NCI-H146 treated with DMSO at 0.1 percent for 48 hours (cell line): ENCODE measurements at regions not wholly inside any gene's neighbourhood (a gene's known extent, or its start where the extent isn't known, plus 50 kb on each side); places are given as distances from the start of the nearest gene placed in this dataset.
"Not testable (repeated sequence)": the region's sequence is repeated elsewhere in the genome, so short reads cannot be mapped to it uniquely, and the experiment has no call there.

Source experiments
- DNase-seq: peaks from one replicate; lab custom pipeline; 2025; ENCODE audit not compliant: unreplicated experiment; lab: John Stamatoyannopoulos, UW

DNA sequence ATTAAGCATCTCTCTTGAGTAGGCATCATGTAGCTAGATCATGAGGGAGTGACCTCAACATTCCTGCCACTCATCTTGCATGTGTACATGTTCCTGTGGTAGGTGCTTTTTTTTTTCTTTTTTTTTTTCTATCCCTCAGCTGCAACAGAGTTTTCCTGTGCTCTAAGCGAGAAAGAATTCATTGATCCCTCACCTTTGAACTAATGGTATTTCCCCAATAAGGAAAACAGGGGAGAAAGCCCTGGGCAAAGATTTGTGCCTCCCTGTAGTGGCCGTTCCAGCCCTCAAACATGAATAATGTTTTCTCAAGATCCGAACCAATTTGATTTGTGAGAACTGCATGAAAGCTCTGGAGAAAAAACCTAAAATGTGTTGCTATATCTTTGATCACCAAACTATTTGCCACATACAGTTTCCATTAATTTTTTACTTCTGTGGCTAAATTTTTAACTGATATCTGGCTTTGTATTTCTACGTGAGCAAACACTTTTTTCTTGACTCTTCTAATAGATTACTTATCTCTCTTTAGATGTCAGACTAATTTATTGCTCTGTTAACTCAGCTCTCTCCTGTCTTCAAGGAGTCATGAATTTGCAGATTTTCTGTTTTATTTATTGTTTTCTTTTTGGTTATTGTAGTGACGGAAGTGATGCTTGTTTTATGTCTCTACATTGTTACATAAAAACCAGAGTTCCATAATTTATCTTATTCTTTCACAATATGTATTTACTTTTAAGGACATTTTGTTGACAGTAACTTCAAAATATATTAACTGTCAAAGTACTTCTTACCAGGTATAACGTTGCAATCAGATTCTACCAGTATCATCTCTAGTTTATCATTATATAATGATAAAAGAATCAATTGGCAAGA is 1396.5 kb downstream of the OTOL1 start:
- no peak for DNase-seq

DNA sequence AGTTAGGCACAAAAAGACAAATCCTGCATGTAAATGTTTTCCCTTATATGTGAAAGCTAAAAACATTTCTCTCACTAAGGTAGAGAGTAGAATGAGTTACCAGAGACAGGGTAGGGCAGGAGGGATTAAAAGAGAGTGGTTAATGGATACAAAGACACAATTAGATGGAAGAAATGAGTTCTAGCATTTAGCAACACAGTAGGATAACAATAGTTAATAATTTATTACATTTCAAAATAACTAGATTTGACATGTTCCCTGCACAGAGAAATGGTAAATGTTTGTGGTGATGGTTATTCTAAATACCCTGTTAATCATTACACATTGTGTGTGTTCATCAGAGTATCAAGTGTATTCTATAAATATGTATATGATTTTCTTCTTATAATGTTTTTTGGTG is 1400.7 kb downstream of the OTOL1 start:
- no peak for DNase-seq

DNA sequence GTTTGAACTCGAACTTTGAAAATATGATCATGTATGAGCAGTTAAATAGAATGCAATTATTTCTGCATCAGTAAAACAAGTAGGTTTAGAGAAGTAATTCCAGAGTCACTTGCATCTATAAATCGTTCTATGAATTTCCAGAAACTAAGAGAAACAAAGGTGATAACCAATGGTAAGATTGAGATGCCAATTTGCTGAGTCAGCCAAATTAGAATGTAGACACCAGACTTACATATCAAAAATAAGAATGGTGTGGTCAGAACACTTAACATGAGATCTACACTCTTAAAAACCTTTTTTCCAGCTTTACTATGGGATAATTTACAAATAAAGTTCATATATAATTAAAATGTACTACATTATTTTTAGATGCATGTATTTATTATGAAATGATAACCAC is 1435.9 kb downstream of the OTOL1 start:
- no peak for DNase-seq

- DNase-seq: no peak
Measured at GRCh38 chr3:162933656-162934055, 1437.0 kb downstream of the OTOL1 start.

- no peak for DNase-seq
Measured at GRCh38 chr3:162936706-162937105, 1440.1 kb downstream of the OTOL1 start.

- DNase-seq: no peak
Measured at GRCh38 chr3:162938083-162938482, 1441.5 kb downstream of the OTOL1 start.

- no peak for DNase-seq
Measured at GRCh38 chr3:162945626-162946025, 1449.0 kb downstream of the OTOL1 start.

GRCh38 chr3:162956711-162957110 is 1460.1 kb downstream of the OTOL1 start:
- DNase-seq: no peak

- no peak for DNase-seq
Measured at GRCh38 chr3:162960269-162960668, 1463.7 kb downstream of the OTOL1 start.

DNA sequence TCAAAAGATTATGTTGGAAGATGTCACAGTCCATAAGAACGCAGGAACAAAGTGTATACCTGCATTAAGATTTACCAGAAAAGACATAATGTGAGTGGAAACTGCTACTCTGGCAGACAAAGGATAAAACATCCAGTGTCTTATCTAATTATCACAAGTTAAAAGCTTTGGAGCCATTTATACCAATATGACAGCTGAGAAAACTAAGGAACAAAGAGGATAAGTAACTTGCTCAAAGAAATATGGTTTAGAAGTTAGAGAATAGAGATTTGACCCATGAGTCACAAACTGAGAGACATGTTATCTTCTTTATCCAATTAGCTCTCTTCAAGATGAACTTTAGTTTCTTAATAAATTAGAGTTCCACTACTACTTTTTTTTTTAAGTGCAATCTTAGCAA is 1473.7 kb downstream of the OTOL1 start:
- DNase-seq: no peak

- no peak for DNase-seq
Measured at GRCh38 chr3:162971715-162972114, 1475.1 kb downstream of the OTOL1 start.

DNA sequence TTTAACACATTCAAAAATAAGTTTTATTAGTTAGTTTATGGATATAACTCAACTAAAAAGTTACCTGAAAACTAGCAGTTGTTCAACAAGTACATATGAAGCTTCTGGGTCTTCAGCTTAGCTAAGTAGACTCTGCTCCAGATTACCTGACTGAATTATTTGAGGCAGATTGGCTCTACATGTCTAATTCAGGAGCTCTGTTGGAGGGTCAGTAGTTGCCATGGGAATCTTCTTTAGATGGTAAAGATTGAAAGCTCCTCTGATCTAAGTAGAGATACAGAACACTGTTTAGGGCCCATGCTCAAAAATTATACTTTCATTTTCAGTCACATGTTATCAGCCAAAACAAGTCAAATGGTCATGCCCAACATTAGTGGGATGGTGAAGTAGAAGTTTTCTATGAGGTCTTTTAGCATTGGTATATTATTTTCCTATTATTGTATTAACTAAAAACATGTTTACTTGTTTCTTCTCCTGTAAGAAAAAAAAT is 1476.9 kb downstream of the OTOL1 start:
- no peak for DNase-seq

GRCh38 chr3:162978136-162978535 is 1481.5 kb downstream of the OTOL1 start:
- DNase-seq: no peak

DNA sequence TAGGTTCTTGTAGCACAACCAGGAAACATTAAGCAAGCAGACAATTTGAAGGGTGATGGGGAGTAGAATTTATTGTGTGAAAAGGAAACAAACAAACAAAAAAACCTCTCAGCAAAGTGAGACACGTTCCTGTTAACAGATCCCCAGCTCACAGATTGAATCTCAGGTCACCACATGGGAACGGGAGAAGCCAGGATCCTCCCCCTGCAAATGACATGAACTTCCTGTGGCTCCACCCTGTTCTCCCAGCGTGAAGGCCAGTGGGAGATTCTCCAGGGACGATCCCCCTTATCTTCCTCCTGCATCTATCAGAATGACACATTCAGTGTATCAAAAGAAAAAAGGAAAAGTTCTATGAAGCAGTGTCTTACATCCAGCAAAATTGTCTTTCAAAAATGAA is 1488.1 kb downstream of the OTOL1 start:
- no peak for DNase-seq

- DNase-seq: not testable (repeated sequence)
Measured at GRCh38 chr3:162987085-162987794, 1490.6 kb downstream of the OTOL1 start.

GRCh38 chr3:162992741-162993140 is 1496.1 kb downstream of the OTOL1 start:
- no peak for DNase-seq

- DNase-seq: no peak
Measured at GRCh38 chr3:162994165-162994564, 1497.6 kb downstream of the OTOL1 start.

DNA sequence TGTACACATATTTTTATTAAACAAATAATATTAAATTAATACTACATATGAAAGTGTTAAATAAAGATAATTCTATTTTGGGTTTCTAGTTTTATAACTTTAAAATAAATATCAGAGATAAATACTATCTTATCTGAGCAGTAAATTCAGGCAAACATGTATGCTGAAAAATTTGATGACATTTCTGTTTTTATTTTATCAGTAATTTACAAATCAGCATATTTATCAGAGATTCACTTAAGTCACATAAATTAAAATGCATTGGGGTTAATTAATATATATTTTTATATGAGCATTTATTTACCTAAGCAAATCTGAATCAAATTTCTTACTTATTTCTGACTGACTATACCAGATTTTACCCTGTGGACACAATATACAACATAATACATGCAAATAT is 1499.8 kb downstream of the OTOL1 start:
- DNase-seq: no peak

- no peak for DNase-seq
Measured at GRCh38 chr3:162998205-162998604, 1501.6 kb downstream of the OTOL1 start.

DNA sequence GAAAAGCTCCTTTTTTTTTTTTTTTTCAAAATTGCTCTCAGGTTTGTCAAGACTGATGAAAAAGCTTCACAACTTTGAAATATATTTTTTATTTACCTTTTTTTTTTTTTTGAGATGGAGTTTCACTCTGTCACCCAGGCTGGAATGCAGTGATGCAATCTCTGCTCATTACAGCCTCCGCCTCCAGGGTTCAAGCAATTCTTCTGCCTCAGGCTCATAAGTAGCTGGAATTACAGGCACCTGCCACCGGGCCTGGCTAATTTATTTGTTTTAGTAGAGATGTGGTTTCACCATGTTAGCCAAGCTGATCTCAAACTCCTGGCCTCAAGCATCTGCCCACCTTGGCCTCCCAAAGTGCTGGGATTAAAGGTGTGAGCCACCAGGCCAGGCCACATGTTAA is 1515.0 kb downstream of the OTOL1 start:
- DNase-seq: no peak

DNA sequence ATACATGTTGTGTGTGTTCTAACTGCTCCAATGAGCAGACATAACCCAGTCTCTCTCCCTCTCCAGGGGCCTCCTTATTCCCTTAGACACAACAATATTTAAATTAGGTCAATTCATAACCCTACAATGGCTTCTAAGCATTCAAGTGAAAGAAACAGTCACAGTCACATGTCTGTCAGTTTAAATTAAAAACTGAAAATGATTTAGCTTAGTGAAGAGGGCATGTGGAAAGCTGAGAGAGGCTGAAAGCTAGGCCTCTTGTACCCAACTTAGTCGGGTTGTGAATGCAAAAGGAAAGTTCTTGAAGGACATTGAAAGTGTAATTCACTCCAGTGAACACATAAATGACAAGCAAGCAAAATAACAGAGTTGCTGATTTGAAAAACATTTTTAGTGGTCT is 1519.6 kb downstream of the OTOL1 start:
- DNase-seq: no peak

- no peak for DNase-seq
Measured at GRCh38 chr3:163018067-163018466, 1521.5 kb downstream of the OTOL1 start.
